Left ventricle myocardium inferior (tissue), 1 donor: ENCODE measurements at regions not wholly inside any gene's neighbourhood (a gene's known extent, or its start where the extent isn't known, plus 50 kb on each side); places are given as distances from the start of the nearest gene placed in this dataset.

Experiments
- DNase-seq: peaks from one replicate; pipeline ENCODE4 v3.0.0-alpha.2; 2020
- H3K27ac ChIP-seq: fragments of 200-600 bp; replicated peaks from 2 replicates; pipeline ENCODE4 v1.8.0; 2021
- H3K27me3 ChIP-seq: fragments of 200-600 bp; 2 replicates; pipeline ENCODE4 v1.8.0; 2021; ENCODE audit warnings: low read depth
- H3K36me3 ChIP-seq: fragments of 200-600 bp; 2 replicates; pipeline ENCODE4 v1.8.0; 2021
- H3K4me1 ChIP-seq: fragments of 200-600 bp; 2 replicates; pipeline ENCODE4 v1.8.0; 2021
- H3K4me3 ChIP-seq: fragments of 200-600 bp; 2 replicates; pipeline ENCODE4 v1.8.0; 2021; ENCODE audit warnings: mild to moderate bottlenecking, moderate library complexity
- H3K9me3 ChIP-seq: fragments of 200-600 bp; replicated peaks from 2 replicates; pipeline ENCODE4 v1.8.0; 2021
- CTCF ChIP-seq: fragments of 200-600 bp; IDR thresholded peaks from 2 replicates; pipeline ENCODE4 v1.8.0; 2021; ENCODE audit warnings: antibody characterized with exemption, mild to moderate bottlenecking, borderline replicate concordance
- intact Hi-C: fragments of 100-400 bp; cut with micrococcal nuclease; formaldehyde crosslinking; loops from one replicate; pipeline ENCODE4 v1.11.0; 2022
- donor health status: DM: no; HTN: yes; CAD: no; lungs with severe emphysema.

- Histone ChIP-seq H3K4me1 (peaks cover 28% of the 10 kb centered on the region), H3K27ac (no peak overlapping the region), H3K9me3 (peaks cover 8% of the 10 kb centered on the region), H3K4me3 (no peak overlapping the region), H3K27me3 (peaks cover 34% of the 10 kb centered on the region), H3K36me3 (no peaks in the 10 kb centered on the region)
- TF ChIP-seq CTCF = no peak
- intact Hi-C loops = no loop called here
- DNase-seq = no peak
Observed at GRCh38 chr17:73787076-73788059, 143.1 kb upstream of the SDK2 start.

DNA sequence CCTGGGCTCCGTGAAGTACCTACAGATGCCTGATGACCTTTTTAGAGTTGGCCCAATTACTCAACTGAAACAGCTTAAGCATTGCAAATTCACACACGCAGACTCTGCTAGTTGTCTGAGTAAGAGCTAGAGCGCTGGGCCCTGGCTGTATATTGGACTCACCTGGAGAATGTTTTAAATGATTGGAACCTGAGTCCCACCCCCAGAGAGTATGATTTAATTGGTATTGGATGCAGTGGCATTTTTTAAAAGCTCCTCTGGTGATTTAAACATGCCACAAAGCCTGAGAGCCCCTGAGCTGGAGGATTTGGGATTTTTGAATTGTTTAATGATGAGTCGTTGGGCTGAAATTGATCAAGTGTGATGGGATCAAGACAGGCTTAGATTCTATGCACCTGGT, 143.9 kb upstream of the SDK2 start:
- no peak for TF ChIP-seq CTCF
- no peak overlapping the region for H3K4me3 ChIP-seq
- H3K9me3 ChIP-seq = peaks cover 8% of the 10 kb centered on the region
- no peaks in the 10 kb centered on the region for H3K36me3 ChIP-seq
- DNase-seq = no peak
- peaks cover 28% of the 10 kb centered on the region for H3K4me1 ChIP-seq
- intact Hi-C loops = no loop called here
- no peak overlapping the region for H3K27ac ChIP-seq
- H3K27me3 ChIP-seq = peaks cover 27% of the 10 kb centered on the region

DNA sequence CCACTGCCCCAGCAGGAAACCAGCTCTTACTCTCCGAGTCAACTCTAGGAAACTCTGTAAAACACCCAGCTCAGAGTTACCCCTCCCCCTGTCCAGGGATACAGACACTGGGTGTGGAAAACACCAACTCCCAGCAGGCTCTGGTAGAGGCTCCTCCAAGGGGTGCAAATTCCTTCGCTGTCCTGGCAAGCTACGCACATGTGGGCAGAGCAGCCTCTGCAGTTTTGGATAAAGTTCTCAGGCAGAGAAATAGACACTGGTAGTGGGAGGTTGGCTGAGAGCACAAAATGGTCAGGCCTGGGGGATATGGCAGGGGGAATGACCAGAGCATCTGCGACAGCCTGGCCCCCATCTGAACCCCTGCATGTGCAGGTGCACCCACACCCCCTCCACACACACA, 146.9 kb upstream of the SDK2 start:
- no peaks in the 10 kb centered on the region for H3K36me3 ChIP-seq
- intact Hi-C loops = no loop called here
- H3K27me3 ChIP-seq = peaks cover under 1% of the 10 kb centered on the region
- no peak overlapping the region for H3K27ac ChIP-seq
- H3K9me3 ChIP-seq = peaks cover 8% of the 10 kb centered on the region
- no peak overlapping the region for H3K4me3 ChIP-seq
- peaks cover 25% of the 10 kb centered on the region for H3K4me1 ChIP-seq
- no peak for TF ChIP-seq CTCF
- no peak for DNase-seq

GRCh38 chr17:73791631-73792030, 147.4 kb upstream of the SDK2 start:
- no peak for TF ChIP-seq CTCF
- no peak overlapping the region for H3K27ac ChIP-seq
- H3K9me3 ChIP-seq = peaks cover 8% of the 10 kb centered on the region
- intact Hi-C loops = no loop called here
- no peaks in the 10 kb centered on the region for H3K27me3 ChIP-seq
- no peak for DNase-seq
- no peak overlapping the region for H3K4me3 ChIP-seq
- H3K36me3 ChIP-seq = no peaks in the 10 kb centered on the region
- H3K4me1 ChIP-seq = peaks cover 20% of the 10 kb centered on the region

GRCh38 chr17:73792994-73793393, 148.7 kb upstream of the SDK2 start:
- TF ChIP-seq CTCF = no peak
- no peak overlapping the region for H3K27ac ChIP-seq
- H3K4me3 ChIP-seq = no peak overlapping the region
- DNase-seq = no peak
- no peaks in the 10 kb centered on the region for H3K36me3 ChIP-seq
- H3K27me3 ChIP-seq = no peaks in the 10 kb centered on the region
- peaks cover 8% of the 10 kb centered on the region for H3K9me3 ChIP-seq
- intact Hi-C loops = no loop called here
- peaks cover 7% of the 10 kb centered on the region for H3K4me1 ChIP-seq
